Uterus (tissue), 3 donors: ENCODE measurements at regions not wholly inside any gene's neighbourhood (a gene's known extent, or its start where the extent isn't known, plus 50 kb on each side); places are given as distances from the start of the nearest gene placed in this dataset.

Experiments used
- DNase-seq, 2 donors: peaks; one replicate each; pipeline ENCODE4 v3.0.0-alpha.2; 2019 to 2020
- H3K27ac ChIP-seq, 2 donors: fragments of 200-600 bp; sonication (generic); 1 replicate in 1 of 2; 2 replicates in 1 of 2; pipeline ENCODE4 v1.5.1; 2016 to 2018
- H3K27me3 ChIP-seq, 2 donors: fragments of 200-600 bp; sonication (generic); one replicate each; pipeline ENCODE4 v1.5.1; 2018 to 2019; ENCODE audit warnings: control low read depth in 1 of 2
- H3K36me3 ChIP-seq, 2 donors: fragments of 200-600 bp; sonication (generic); one replicate each; pipeline ENCODE4 v1.5.1; 2019; ENCODE audit warnings: control low read depth in 1 of 2
- H3K4me1 ChIP-seq, 2 donors: fragments of 200-600 bp; sonication (generic); one replicate each; pipeline ENCODE4 v1.5.1; 2018 to 2019; ENCODE audit warnings: control low read depth in 1 of 2
- H3K4me3 ChIP-seq, 2 donors: fragments of 200-600 bp; sonication (generic); 1 replicate in 1 of 2; 2 replicates in 1 of 2; pipeline ENCODE4 v1.5.1; 2018 to 2019; ENCODE audit warnings: mild to moderate bottlenecking in 1 of 2
- H3K9me3 ChIP-seq, 2 donors: fragments of 200-600 bp; sonication (generic); one replicate each; pipeline ENCODE4 v1.5.1; 2019; ENCODE audit warnings: control low read depth in 1 of 2
- CTCF ChIP-seq, 4 experiments: fragments of 200-600 bp in 2 of 4; fragments of 450-650 bp in 2 of 4; sonication (generic) in 2 of 4; IDR thresholded peaks; one replicate each; pipeline ENCODE4 v1.5.1; 2016 to 2019; ENCODE audit warnings: antibody characterized with exemption in 4 of 4, mild to moderate bottlenecking in 2 of 4, moderate library complexity in 1 of 4
- POLR2A ChIP-seq, 2 donors: fragments of 450-650 bp; IDR thresholded peaks; one replicate each; pipeline ENCODE4 v1.6.1; 2016; ENCODE audit warnings: antibody characterized with exemption in 2 of 2, mild to moderate bottlenecking in 1 of 2, moderate library complexity in 1 of 2
- intact Hi-C: fragments of 100-400 bp; cut with DNase I; formaldehyde crosslinking; loops from one replicate; pipeline ENCODE4 v1.15.1; 2023; ENCODE audit warnings: low total_unique reads
- donor health status: DM: yes; HTN: yes; CAD: no.

DNA sequence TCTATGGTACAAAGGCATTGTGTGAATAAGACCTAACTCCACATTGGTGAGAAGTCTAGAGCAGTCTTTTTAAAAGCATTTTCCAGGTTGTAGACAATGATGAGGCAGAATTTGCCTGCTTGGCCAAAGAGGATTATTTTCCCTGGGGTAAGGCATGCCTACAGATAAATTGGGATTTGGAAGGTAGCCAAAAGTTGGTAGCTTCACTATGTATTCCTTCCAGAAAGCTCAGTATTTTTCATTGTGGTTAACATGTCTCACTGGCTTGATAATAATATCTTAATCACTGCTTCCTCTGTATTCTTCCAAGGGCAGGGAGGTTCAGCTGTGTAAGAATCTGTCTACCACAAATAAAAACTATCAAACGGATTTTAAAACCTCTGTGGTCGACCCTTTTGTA lies 590.8 kb upstream of the PRMT6 start:
- DNase-seq, result no peak
- Histone ChIP-seq H3K27ac (no peak overlapping the region), H3K4me1 (no peaks in the 10 kb centered on the region), H3K27me3 (no peaks in the 10 kb centered on the region), H3K4me3 (no peak overlapping the region), H3K9me3 (no peaks in the 10 kb centered on the region), H3K36me3 (no peaks in the 10 kb centered on the region)
- TF ChIP-seq POLR2A (IDR thresholded peaks at IDR 0.05) (no peak), CTCF (IDR thresholded peaks at IDR 0.05) (no peak)
- intact Hi-C loops, result no loop called here

DNA sequence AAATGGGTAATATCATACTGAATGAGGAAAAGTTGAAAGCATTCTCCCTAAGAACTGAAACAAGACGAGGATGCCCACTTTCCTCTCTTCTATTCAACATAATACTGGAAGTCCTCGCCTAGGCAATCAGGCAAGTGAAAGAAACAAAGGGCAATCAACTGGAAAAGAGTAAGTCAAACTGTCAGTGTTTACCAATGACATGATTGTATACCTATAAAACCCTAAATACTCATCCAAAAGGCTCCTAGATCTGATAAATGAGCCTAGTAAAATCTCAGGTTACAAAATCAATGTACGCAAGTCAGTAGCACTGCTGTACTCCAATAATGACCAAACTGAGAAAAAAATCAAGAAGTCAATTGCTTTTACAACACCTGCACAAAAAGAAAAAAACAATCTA lies 575.8 kb upstream of the PRMT6 start:
- no peaks in the 10 kb centered on the region for H3K4me1 ChIP-seq
- TF ChIP-seq POLR2A (IDR thresholded peaks at IDR 0.05) (no peak), CTCF (IDR thresholded peaks at IDR 0.05) (no peak)
- H3K27ac ChIP-seq, result no peak overlapping the region
- no peaks in the 10 kb centered on the region for H3K9me3 ChIP-seq
- intact Hi-C loops, result no loop called here
- no peaks in the 10 kb centered on the region for H3K36me3 ChIP-seq
- no peak for DNase-seq
- no peaks in the 10 kb centered on the region for H3K27me3 ChIP-seq
- no peak overlapping the region for H3K4me3 ChIP-seq

DNA sequence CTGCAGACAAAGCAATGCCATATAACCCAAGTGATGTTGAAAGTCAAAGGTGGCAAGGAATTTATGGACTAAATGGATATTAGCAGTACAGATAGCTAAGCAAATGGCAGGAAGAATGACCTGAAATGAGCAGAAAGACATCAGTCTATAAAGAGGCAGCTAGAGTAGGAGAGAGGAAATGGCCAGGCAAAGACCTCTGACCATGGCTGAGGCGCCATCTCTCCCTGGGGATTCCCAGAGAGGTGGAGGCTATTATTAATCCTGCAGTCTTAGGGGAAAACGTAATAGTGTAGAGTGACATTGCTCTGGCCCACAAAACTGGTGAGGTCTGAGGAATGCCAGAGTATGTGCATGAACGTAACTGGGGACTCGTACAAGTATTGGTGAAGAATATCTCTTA lies 563.6 kb upstream of the PRMT6 start:
- H3K27me3 ChIP-seq, result no peaks in the 10 kb centered on the region
- no peaks in the 10 kb centered on the region for H3K9me3 ChIP-seq
- TF ChIP-seq POLR2A (IDR thresholded peaks at IDR 0.05) (no peak), CTCF (IDR thresholded peaks at IDR 0.05) (no peak)
- H3K27ac ChIP-seq, result no peak overlapping the region
- H3K36me3 ChIP-seq, result no peaks in the 10 kb centered on the region
- H3K4me3 ChIP-seq, result no peak overlapping the region
- no peaks in the 10 kb centered on the region for H3K4me1 ChIP-seq
- intact Hi-C loops, result no loop called here
- DNase-seq, result no peak

- no peaks in the 10 kb centered on the region for H3K4me1 ChIP-seq
- no peaks in the 10 kb centered on the region for H3K9me3 ChIP-seq
- no peak overlapping the region for H3K4me3 ChIP-seq
- no peaks in the 10 kb centered on the region for H3K27me3 ChIP-seq
- TF ChIP-seq CTCF (IDR thresholded peaks at IDR 0.05) (no peak), POLR2A (IDR thresholded peaks at IDR 0.05) (no peak)
- H3K36me3 ChIP-seq, result no peaks in the 10 kb centered on the region
- intact Hi-C loops, result no loop called here
- no peak overlapping the region for H3K27ac ChIP-seq
- no peak for DNase-seq
Observed at GRCh38 chr1:106494646-106495045, 561.8 kb upstream of the PRMT6 start.

- H3K36me3 ChIP-seq, result no peaks in the 10 kb centered on the region
- TF ChIP-seq POLR2A (IDR thresholded peaks at IDR 0.05) (no peak), CTCF (IDR thresholded peaks at IDR 0.05) (no peak)
- no peaks in the 10 kb centered on the region for H3K9me3 ChIP-seq
- intact Hi-C loops, result no loop called here
- H3K4me1 ChIP-seq, result no peaks in the 10 kb centered on the region
- H3K27me3 ChIP-seq, result no peaks in the 10 kb centered on the region
- H3K27ac ChIP-seq, result no peak overlapping the region
- H3K4me3 ChIP-seq, result no peak overlapping the region
- no peak for DNase-seq
Observed at GRCh38 chr1:106498238-106498637, 558.2 kb upstream of the PRMT6 start.
